ENCODE measurements at regions not wholly inside any gene's neighbourhood (a gene's known extent, or its start where the extent isn't known, plus 50 kb on each side); places are given as distances from the start of the nearest gene placed in this dataset.

DNA sequence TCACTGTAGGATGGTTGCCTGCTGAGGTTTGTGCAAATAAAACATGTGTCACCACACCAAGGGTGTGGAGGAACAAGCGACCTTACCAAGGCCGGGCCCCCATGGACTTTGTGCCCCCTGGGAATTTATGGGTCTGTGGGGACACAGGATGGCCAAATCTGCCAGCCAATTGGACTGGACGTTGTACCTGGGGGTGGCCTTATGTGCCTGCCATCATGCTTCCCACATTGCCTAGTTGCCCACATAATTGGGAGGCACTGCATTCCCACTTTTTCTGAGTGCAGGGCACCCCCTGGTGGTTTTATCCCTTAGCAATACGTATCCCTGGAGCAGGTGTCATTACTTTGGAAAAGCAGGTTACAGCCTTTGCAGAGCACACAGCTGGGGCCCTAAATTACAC lies 92.6 kb upstream of the TMPO start:
- H3K79me2 ChIP-seq (replicated peaks; ENCODE audit: insufficient read depth, low read length) = no peaks in the 10 kb centered on the region
- H3K4me2 ChIP-seq (ENCODE audit: low read length) = no peak overlapping the region
- no peak for TF ChIP-seq EP300 (conservative IDR thresholded peaks at IDR 0.05; ENCODE audit: poor library complexity, severe bottlenecking)
- TF ChIP-seq POLR2AphosphoS5 (IDR thresholded peaks at IDR 0.05) = no peak
- TF ChIP-seq MXI1 (conservative IDR thresholded peaks at IDR 0.05; ENCODE audit: poor library complexity, severe bottlenecking) = no peak
- no peaks in the 10 kb centered on the region for H3F3A ChIP-seq (ENCODE audit: insufficient read depth, low read length, poor library complexity, severe bottlenecking)
- H3K36me3 ChIP-seq (ENCODE audit: insufficient read depth, low read length) = no peaks in the 10 kb centered on the region
- no peak overlapping the region for H2AFZ ChIP-seq (ENCODE audit: low read depth, low read length)
- H3K9ac ChIP-seq (ENCODE audit: low read length) = no peak overlapping the region
- H3K9me2 ChIP-seq (ENCODE audit: insufficient read depth, low read length) = no peaks in the 10 kb centered on the region
- H3K4me3 ChIP-seq (ENCODE audit: low read length) = no peak overlapping the region
- H3K27me3 ChIP-seq (ENCODE audit: insufficient read depth, low read depth, low read length) = no peaks in the 10 kb centered on the region
- no peak overlapping the region for H3K27ac ChIP-seq (ENCODE audit: low read length)
- H3K9me3 ChIP-seq (ENCODE audit: low read length) = no peaks in the 10 kb centered on the region
- no peaks in the 10 kb centered on the region for H4K20me1 ChIP-seq (ENCODE audit: insufficient read depth)

DNA sequence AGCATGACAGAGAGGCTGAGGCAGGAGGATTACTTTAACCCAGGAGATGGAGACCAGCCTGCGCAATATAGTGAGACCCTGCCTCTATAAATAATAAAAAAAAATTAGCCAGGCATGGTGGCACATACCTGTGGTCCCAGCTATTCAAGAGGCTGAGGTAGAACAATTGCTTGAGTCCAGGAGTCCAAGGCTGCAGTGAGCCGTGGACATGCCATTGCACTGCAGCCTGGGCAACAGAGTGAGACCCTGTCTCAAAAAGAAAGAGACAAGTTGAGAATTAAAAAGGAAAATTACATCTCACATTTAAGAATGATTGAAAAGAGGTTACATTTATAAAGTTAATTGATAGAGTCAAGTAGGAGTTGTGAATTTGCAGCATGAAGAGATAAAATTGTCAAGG lies 91.4 kb upstream of the TMPO start:
- Histone ChIP-seq H3K9ac (ENCODE audit: low read length) (no peak overlapping the region), H2AFZ (ENCODE audit: low read depth, low read length) (no peak overlapping the region), H3K27ac (ENCODE audit: low read length) (no peak overlapping the region), H3K9me3 (ENCODE audit: low read length) (no peaks in the 10 kb centered on the region), H3F3A (ENCODE audit: insufficient read depth, low read length, poor library complexity, severe bottlenecking) (no peaks in the 10 kb centered on the region), H3K4me2 (ENCODE audit: low read length) (no peak overlapping the region), H3K36me3 (ENCODE audit: insufficient read depth, low read length) (no peaks in the 10 kb centered on the region), H3K9me2 (ENCODE audit: insufficient read depth, low read length) (no peaks in the 10 kb centered on the region), H3K27me3 (ENCODE audit: insufficient read depth, low read depth, low read length) (no peaks in the 10 kb centered on the region), H3K4me3 (ENCODE audit: low read length) (no peak overlapping the region), H3K79me2 (replicated peaks; ENCODE audit: insufficient read depth, low read length) (no peaks in the 10 kb centered on the region), H4K20me1 (ENCODE audit: insufficient read depth) (no peaks in the 10 kb centered on the region)
- TF ChIP-seq POLR2AphosphoS5 (IDR thresholded peaks at IDR 0.05) = no peak

DNA sequence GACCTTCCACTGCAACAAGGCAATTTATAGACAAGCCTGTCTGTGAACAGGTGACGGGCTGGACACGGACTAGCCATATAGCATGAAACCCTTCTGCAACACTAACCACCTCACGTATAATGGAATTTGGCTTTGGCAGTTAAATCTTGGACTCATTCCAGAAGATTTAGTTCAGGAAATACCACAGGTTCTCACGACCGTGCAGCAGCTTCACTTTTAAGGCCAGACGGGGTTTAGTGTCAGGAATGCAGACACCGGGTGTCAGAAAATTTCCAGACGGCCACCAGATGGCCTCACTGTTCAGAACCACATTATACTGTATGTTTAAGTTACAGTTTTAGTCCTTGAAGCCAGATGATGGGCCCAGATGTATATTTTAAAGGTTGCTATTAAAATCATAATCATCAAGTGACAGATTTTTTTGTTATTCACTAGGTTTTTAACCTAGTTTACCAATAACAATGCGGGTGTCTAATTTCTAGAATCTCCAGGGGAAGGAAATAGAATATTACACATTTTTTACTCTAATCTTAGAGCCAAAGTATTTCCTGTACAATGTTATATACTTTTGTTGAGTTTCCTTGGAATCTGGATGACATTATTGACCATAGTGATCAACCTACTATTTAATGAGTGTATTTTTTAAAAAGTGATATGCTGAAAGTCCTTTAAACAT lies 90.5 kb upstream of the TMPO start:
- no peaks in the 10 kb centered on the region for H4K20me1 ChIP-seq (ENCODE audit: insufficient read depth)
- H3K9ac ChIP-seq (ENCODE audit: low read length) = no peak overlapping the region
- H3K27ac ChIP-seq (ENCODE audit: low read length) = no peak overlapping the region
- no peaks in the 10 kb centered on the region for H3K79me2 ChIP-seq (replicated peaks; ENCODE audit: insufficient read depth, low read length)
- no peaks in the 10 kb centered on the region for H3K36me3 ChIP-seq (ENCODE audit: insufficient read depth, low read length)
- no peaks in the 10 kb centered on the region for H3K9me3 ChIP-seq (ENCODE audit: low read length)
- H3K4me2 ChIP-seq (ENCODE audit: low read length) = no peak overlapping the region
- no peak overlapping the region for H3K4me3 ChIP-seq (ENCODE audit: low read length)
- H2AFZ ChIP-seq (ENCODE audit: low read depth, low read length) = no peak overlapping the region
- no peaks in the 10 kb centered on the region for H3F3A ChIP-seq (ENCODE audit: insufficient read depth, low read length, poor library complexity, severe bottlenecking)
- TF ChIP-seq RAD21 (conservative IDR thresholded peaks at IDR 0.05) (peak; percentile 65), EP300 (conservative IDR thresholded peaks at IDR 0.05; ENCODE audit: poor library complexity, severe bottlenecking) (no peak), TAF1 (IDR thresholded peaks at IDR 0.05; ENCODE audit: low read depth) (no peak), MXI1 (conservative IDR thresholded peaks at IDR 0.05; ENCODE audit: poor library complexity, severe bottlenecking) (no peak), SMC3 (conservative IDR thresholded peaks at IDR 0.05; ENCODE audit: poor library complexity) (peak; percentile 83), EZH2 (IDR thresholded peaks at IDR 0.05; ENCODE audit: borderline replicate concordance, insufficient read depth, low read length, poor library complexity, severe bottlenecking) (no peak), POLR2AphosphoS5 (IDR thresholded peaks at IDR 0.05) (no peak)
- TF ChIP-seq, protein P1, sequence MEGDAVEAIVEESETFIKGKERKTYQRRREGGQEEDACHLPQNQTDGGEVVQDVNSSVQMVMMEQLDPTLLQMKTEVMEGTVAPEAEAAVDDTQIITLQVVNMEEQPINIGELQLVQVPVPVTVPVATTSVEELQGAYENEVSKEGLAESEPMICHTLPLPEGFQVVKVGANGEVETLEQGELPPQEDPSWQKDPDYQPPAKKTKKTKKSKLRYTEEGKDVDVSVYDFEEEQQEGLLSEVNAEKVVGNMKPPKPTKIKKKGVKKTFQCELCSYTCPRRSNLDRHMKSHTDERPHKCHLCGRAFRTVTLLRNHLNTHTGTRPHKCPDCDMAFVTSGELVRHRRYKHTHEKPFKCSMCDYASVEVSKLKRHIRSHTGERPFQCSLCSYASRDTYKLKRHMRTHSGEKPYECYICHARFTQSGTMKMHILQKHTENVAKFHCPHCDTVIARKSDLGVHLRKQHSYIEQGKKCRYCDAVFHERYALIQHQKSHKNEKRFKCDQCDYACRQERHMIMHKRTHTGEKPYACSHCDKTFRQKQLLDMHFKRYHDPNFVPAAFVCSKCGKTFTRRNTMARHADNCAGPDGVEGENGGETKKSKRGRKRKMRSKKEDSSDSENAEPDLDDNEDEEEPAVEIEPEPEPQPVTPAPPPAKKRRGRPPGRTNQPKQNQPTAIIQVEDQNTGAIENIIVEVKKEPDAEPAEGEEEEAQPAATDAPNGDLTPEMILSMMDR (IDR thresholded peaks at IDR 0.05; ENCODE audit: poor library complexity, severe bottlenecking) = peak; percentile 76
- TF ChIP-seq, protein P2, sequence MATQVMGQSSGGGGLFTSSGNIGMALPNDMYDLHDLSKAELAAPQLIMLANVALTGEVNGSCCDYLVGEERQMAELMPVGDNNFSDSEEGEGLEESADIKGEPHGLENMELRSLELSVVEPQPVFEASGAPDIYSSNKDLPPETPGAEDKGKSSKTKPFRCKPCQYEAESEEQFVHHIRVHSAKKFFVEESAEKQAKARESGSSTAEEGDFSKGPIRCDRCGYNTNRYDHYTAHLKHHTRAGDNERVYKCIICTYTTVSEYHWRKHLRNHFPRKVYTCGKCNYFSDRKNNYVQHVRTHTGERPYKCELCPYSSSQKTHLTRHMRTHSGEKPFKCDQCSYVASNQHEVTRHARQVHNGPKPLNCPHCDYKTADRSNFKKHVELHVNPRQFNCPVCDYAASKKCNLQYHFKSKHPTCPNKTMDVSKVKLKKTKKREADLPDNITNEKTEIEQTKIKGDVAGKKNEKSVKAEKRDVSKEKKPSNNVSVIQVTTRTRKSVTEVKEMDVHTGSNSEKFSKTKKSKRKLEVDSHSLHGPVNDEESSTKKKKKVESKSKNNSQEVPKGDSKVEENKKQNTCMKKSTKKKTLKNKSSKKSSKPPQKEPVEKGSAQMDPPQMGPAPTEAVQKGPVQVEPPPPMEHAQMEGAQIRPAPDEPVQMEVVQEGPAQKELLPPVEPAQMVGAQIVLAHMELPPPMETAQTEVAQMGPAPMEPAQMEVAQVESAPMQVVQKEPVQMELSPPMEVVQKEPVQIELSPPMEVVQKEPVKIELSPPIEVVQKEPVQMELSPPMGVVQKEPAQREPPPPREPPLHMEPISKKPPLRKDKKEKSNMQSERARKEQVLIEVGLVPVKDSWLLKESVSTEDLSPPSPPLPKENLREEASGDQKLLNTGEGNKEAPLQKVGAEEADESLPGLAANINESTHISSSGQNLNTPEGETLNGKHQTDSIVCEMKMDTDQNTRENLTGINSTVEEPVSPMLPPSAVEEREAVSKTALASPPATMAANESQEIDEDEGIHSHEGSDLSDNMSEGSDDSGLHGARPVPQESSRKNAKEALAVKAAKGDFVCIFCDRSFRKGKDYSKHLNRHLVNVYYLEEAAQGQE (IDR thresholded peaks at IDR 0.05; ENCODE audit: borderline replicate concordance) = no peak
- no peaks in the 10 kb centered on the region for H3K27me3 ChIP-seq (ENCODE audit: insufficient read depth, low read depth, low read length)
- no peaks in the 10 kb centered on the region for H3K9me2 ChIP-seq (ENCODE audit: insufficient read depth, low read length)

All from neural cell (in vitro differentiated cells).